Endothelial cell of umbilical vein (primary cell): ENCODE measurements at regions not wholly inside any gene's neighbourhood (a gene's known extent, or its start where the extent isn't known, plus 50 kb on each side); places are given as distances from the start of the nearest gene placed in this dataset.

Experiments used
- BruUV-seq: library from RNA; stranded (reverse); fragments of 400-500 nt; replicated peaks from 2 replicates; lab custom pipeline; 2021; lab: Mats Ljungman, UMichigan
- CTCF ChIA-PET: fragments of 300-600, 350-600 bp; sonication (Branson Sonifier 250); formaldehyde crosslinking; loops from one replicate; lab custom pipeline; 2021; ENCODE audit warnings: antibody characterized with exemption, inconsistent platforms; lab: Charles Lee
- POLR2A ChIA-PET: fragments of 300-600, 350-600 bp; sonication (Branson Sonifier 250); formaldehyde crosslinking; loops from one replicate; lab custom pipeline; 2021; ENCODE audit warnings: antibody characterized with exemption, inconsistent platforms; lab: Charles Lee
- DNase-seq: peaks from one replicate; pipeline ENCODE4 v3.0.0-alpha.2; 2011; ENCODE audit warnings: low read depth, low spot score
- FAIRE-seq: peaks from 2 replicates; lab custom pipeline; 2011; peaks lifted over from hg19 to GRCh38; lab: Jason Lieb, UNC
- H2AFZ ChIP-seq: 2 replicates; pipeline ENCODE4 v1.6.0; 2012; ENCODE audit warnings: low read depth, low read length, control low read depth, inconsistent platforms
- H3K27ac ChIP-seq: 2 replicates; pipeline ENCODE4 v1.5.1; 2011; ENCODE audit warnings: low read depth, mild to moderate bottlenecking, control low read depth, low read length, moderate library complexity; ENCODE audit not compliant: insufficient read depth
- H3K27me3 ChIP-seq, 2 experiments: 2 replicates each; pipeline versions ENCODE4 v1.6.0 to v1.6.1; 2011; ENCODE audit warnings: low read length in 2 of 2, mixed read lengths in 1 of 2; ENCODE audit not compliant: control insufficient read depth in 2 of 2, insufficient read depth in 2 of 2
- H3K36me3 ChIP-seq, 2 experiments: 2 replicates in 1 of 2; 3 replicates in 1 of 2; pipeline ENCODE4 v1.5.1; 2011; ENCODE audit warnings: low read length in 2 of 2, mild to moderate bottlenecking in 1 of 2, moderate library complexity in 1 of 2; ENCODE audit not compliant: control insufficient read depth in 2 of 2, insufficient read depth in 2 of 2; ENCODE audit errors: extremely low read depth in 1 of 2
- H3K4me1 ChIP-seq: 3 replicates; pipeline ENCODE4 v1.5.1; 2011; ENCODE audit warnings: mild to moderate bottlenecking, low read length; ENCODE audit not compliant: control insufficient read depth, insufficient read depth; ENCODE audit errors: extremely low read depth
- H3K4me2 ChIP-seq: 2 replicates; pipeline ENCODE4 v1.6.1; 2011; ENCODE audit warnings: low read length, control low read depth, mixed read lengths; ENCODE audit not compliant: insufficient read depth
- H3K4me3 ChIP-seq, 3 experiments: fragments of 200-600 bp in 1 of 3; sonication (generic), shearing (Covaris generic) in 1 of 3; replicated peaks in 1 of 3; 2 replicates each; pipeline ENCODE4 v1.5.1; 2011 to 2016; ENCODE audit warnings: control low read depth in 3 of 3, low read length in 3 of 3, mild to moderate bottlenecking in 2 of 3, inconsistent platforms in 1 of 3, low read depth in 1 of 3, moderate library complexity in 1 of 3; ENCODE audit not compliant: insufficient read depth in 1 of 3
- H3K79me2 ChIP-seq: 2 replicates; pipeline ENCODE4 v1.6.0; 2012; ENCODE audit warnings: low read length, inconsistent platforms; ENCODE audit not compliant: control insufficient read depth, insufficient read depth
- H3K9ac ChIP-seq: replicated peaks from 2 replicates; pipeline ENCODE3; 2011; ENCODE audit warnings: low read length, control low read depth; ENCODE audit not compliant: insufficient read depth; ENCODE audit errors: extremely low read depth
- H3K9me1 ChIP-seq: replicated peaks from 3 replicates; pipeline ENCODE4 v1.6.0; 2011; ENCODE audit warnings: mild to moderate bottlenecking, low read length; ENCODE audit not compliant: control insufficient read depth, insufficient read depth; ENCODE audit errors: extremely low read depth
- H3K9me3 ChIP-seq: replicated peaks from 2 replicates; pipeline ENCODE4 v1.5.1; 2012; ENCODE audit warnings: low read length, inconsistent platforms; ENCODE audit not compliant: control insufficient read depth, insufficient read depth
- H4K20me1 ChIP-seq: replicated peaks from 2 replicates; pipeline ENCODE3; 2011; ENCODE audit warnings: mild to moderate bottlenecking, low read length; ENCODE audit not compliant: control insufficient read depth, insufficient read depth; ENCODE audit errors: extremely low read depth
- CTCF ChIP-seq, 2 donors: IDR thresholded peaks; 1 replicate in 1 of 2; 2 replicates in 1 of 2; pipeline ENCODE4 v1.5.1; 2011; ENCODE audit warnings: low read length in 2 of 2, mild to moderate bottlenecking in 2 of 2, moderate library complexity in 2 of 2, control low read depth in 1 of 2, inconsistent platforms in 1 of 2, low read depth in 1 of 2; ENCODE audit not compliant: insufficient read depth in 1 of 2; ENCODE audit errors: extremely low read depth in 1 of 2
- EZH2 ChIP-seq: IDR thresholded peaks from 2 replicates; pipeline ENCODE4 v1.6.1; 2012; ENCODE audit warnings: borderline replicate concordance, low read depth, mild to moderate bottlenecking, moderate library complexity, low read length, inconsistent platforms; ENCODE audit not compliant: severe bottlenecking
- FOS ChIP-seq: IDR thresholded peaks from 2 replicates; pipeline ENCODE4 v1.6.1; 2011; ENCODE audit warnings: mild to moderate bottlenecking, low read length, moderate library complexity, borderline replicate concordance; ENCODE audit not compliant: insufficient read depth
- GATA2 ChIP-seq: IDR thresholded peaks from 2 replicates; pipeline ENCODE4 v1.7.0; 2011; ENCODE audit warnings: low read depth, mild to moderate bottlenecking, moderate library complexity, mixed read lengths, low read length; ENCODE audit not compliant: insufficient read length, insufficient read depth
- JUN ChIP-seq: IDR thresholded peaks from 2 replicates; pipeline ENCODE4 v1.6.1; 2011; ENCODE audit warnings: borderline replicate concordance, low read depth; ENCODE audit not compliant: insufficient read length, insufficient read depth
- MAX ChIP-seq: IDR thresholded peaks from 2 replicates; pipeline ENCODE4 v1.6.1; 2011; ENCODE audit not compliant: insufficient read depth, insufficient read length
- MYC ChIP-seq: IDR thresholded peaks from one replicate; pipeline ENCODE4 v1.6.1; 2011; ENCODE audit warnings: mild to moderate bottlenecking, low read depth, low read length
- POLR2A ChIP-seq: IDR thresholded peaks from 2 replicates; pipeline ENCODE4 v1.6.1; 2012; ENCODE audit warnings: low read depth, mild to moderate bottlenecking, control low read depth, low read length
- POLR2AphosphoS5 ChIP-seq: IDR thresholded peaks from 2 replicates; pipeline ENCODE4 v1.6.1; 2012; ENCODE audit warnings: low read depth, mild to moderate bottlenecking, control low read depth, low read length, moderate library complexity; ENCODE audit not compliant: insufficient read depth
- dilution Hi-C: fragments of 300-500 bp; cut with MboI; formaldehyde crosslinking; loops from one replicate; pipeline ENCODE4 v1.15.0; 2019; ENCODE audit warnings: low sequenced_read_pairs; ENCODE audit not compliant: extremely low pct_ligation_motif_present
- intact Hi-C: fragments of 100-400 bp; cut with micrococcal nuclease; formaldehyde crosslinking; loops from one replicate; pipeline ENCODE4 v1.10.0; 2022

GRCh38 chr16:8026450-8026849 lies 563.9 kb downstream of the TMEM114 start:
- POLR2A ChIA-PET, result no interaction called here

More at GRCh38 chr16:8026450-8026849, 563.9 kb downstream of the TMEM114 start:
- Histone ChIP-seq H3K9ac (no peak overlapping the region), H3K9me1 (no peaks in the 10 kb centered on the region), H3K27me3 (no peaks in the 10 kb centered on the region), H3K27ac (no peak overlapping the region), H4K20me1 (no peaks in the 10 kb centered on the region), H3K36me3 (no peaks in the 10 kb centered on the region), H3K4me1 (no peaks in the 10 kb centered on the region), H2AFZ (no peak overlapping the region), H3K79me2 (no peaks in the 10 kb centered on the region), H3K9me3 (peaks cover 6% of the 10 kb centered on the region), H3K4me2 (no peak overlapping the region), H3K4me3 (no peak overlapping the region)
- intact Hi-C loops, result no loop called here
- dilution Hi-C loops, result no loop called here
- no TSS peak for BruUV-seq
- FAIRE-seq, result no peak
- TF ChIP-seq EZH2 (no peak), POLR2AphosphoS5 (no peak), FOS (no peak), GATA2 (no peak), POLR2A (no peak), MYC (no peak), JUN (no peak), CTCF (IDR thresholded peaks at IDR 0.05; ENCODE audit: extremely low read depth in 1 of 2, insufficient read depth in 1 of 2, low read depth in 1 of 2, low read length in 2 of 2) (no peak), MAX (no peak)
- no peak for DNase-seq
- CTCF ChIA-PET, result no interaction called here
